ENCODE measurements at regions not wholly inside any gene's neighbourhood (a gene's known extent, or its start where the extent isn't known, plus 50 kb on each side); places are given as distances from the start of the nearest gene placed in this dataset.

DNA sequence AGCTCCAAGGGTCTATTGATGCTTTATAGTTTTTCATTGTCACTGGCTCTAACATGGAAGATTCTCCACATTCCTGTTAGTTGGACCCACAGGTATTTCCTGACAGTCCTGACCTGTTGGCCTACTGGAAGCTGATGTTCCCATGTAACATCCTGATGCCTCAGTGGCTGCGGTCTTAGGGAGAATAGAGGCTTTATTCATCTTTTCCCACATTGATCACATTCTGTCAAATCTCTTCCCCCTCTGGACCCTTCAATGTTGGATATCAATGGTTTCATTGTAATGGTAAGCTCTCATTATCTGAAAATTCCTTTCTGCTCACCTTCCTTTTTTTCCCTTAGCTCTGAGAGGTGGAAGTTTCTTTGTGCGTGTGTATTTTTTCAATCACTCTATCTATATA is 280.9 kb upstream of the TBX3 start:
- DNase-seq (ENCODE audit: low read depth in 1 of 2, low spot score in 1 of 2), result no peak
- Histone ChIP-seq H3K27me3 (no peaks in the 10 kb centered on the region), H3K27ac (no peak overlapping the region), H3K4me3 (no peak overlapping the region), H3K9me3 (ENCODE audit: low read depth) (no peaks in the 10 kb centered on the region), H3K36me3 (no peaks in the 10 kb centered on the region), H3K4me1 (ENCODE audit: low read depth) (no peaks in the 10 kb centered on the region)
- TF ChIP-seq, protein P1, sequence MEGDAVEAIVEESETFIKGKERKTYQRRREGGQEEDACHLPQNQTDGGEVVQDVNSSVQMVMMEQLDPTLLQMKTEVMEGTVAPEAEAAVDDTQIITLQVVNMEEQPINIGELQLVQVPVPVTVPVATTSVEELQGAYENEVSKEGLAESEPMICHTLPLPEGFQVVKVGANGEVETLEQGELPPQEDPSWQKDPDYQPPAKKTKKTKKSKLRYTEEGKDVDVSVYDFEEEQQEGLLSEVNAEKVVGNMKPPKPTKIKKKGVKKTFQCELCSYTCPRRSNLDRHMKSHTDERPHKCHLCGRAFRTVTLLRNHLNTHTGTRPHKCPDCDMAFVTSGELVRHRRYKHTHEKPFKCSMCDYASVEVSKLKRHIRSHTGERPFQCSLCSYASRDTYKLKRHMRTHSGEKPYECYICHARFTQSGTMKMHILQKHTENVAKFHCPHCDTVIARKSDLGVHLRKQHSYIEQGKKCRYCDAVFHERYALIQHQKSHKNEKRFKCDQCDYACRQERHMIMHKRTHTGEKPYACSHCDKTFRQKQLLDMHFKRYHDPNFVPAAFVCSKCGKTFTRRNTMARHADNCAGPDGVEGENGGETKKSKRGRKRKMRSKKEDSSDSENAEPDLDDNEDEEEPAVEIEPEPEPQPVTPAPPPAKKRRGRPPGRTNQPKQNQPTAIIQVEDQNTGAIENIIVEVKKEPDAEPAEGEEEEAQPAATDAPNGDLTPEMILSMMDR (IDR thresholded peaks at IDR 0.05; ENCODE audit: low read depth, low read length), result no peak

DNA sequence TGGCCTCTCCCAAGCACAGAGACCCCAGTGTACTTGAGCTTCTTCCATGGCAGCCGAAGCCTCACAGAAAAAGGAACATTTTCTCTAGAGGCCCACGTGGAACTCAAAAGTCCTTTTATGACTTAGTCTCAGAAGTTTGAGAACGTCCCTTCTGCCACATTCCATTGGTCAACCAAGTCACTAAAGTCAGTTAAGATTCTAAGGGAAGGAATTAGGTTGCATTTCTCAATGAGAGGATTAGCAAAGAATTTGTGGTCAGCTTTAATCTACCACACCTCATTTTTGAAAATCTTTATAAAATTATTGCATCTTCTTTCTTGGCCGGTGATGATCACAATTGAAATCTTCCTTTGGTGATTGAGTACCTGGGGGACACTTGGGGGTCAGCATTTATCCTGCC is 279.9 kb upstream of the TBX3 start:
- Histone ChIP-seq H3K9me3 (ENCODE audit: low read depth) (no peaks in the 10 kb centered on the region), H3K27ac (no peak overlapping the region), H3K4me1 (ENCODE audit: low read depth) (no peaks in the 10 kb centered on the region), H3K27me3 (no peaks in the 10 kb centered on the region), H3K4me3 (no peak overlapping the region), H3K36me3 (no peaks in the 10 kb centered on the region)
- DNase-seq (ENCODE audit: low read depth in 1 of 2, low spot score in 1 of 2), result no peak
- TF ChIP-seq, protein P1 (IDR thresholded peaks at IDR 0.05; ENCODE audit: low read depth, low read length), result no peak

GRCh38 chr12:114961491-114961890 is 277.5 kb upstream of the TBX3 start:
- Histone ChIP-seq H3K4me3 (no peak overlapping the region), H3K9me3 (ENCODE audit: low read depth) (no peaks in the 10 kb centered on the region), H3K36me3 (no peaks in the 10 kb centered on the region), H3K27me3 (no peaks in the 10 kb centered on the region), H3K4me1 (ENCODE audit: low read depth) (no peaks in the 10 kb centered on the region), H3K27ac (no peak overlapping the region)
- DNase-seq (ENCODE audit: low read depth in 1 of 2, low spot score in 1 of 2), result no peak
- TF ChIP-seq, protein P1 (IDR thresholded peaks at IDR 0.05; ENCODE audit: low read depth, low read length), result no peak

GRCh38 chr12:114958538-114958937 is 274.6 kb upstream of the TBX3 start:
- Histone ChIP-seq H3K36me3 (no peaks in the 10 kb centered on the region), H3K4me3 (no peak overlapping the region), H3K4me1 (ENCODE audit: low read depth) (peaks cover 9% of the 10 kb centered on the region), H3K27ac (no peak overlapping the region), H3K9me3 (ENCODE audit: low read depth) (no peaks in the 10 kb centered on the region), H3K27me3 (no peaks in the 10 kb centered on the region)
- DNase-seq (ENCODE audit: low read depth in 1 of 2, low spot score in 1 of 2), result no peak
- TF ChIP-seq, protein P1 (IDR thresholded peaks at IDR 0.05; ENCODE audit: low read depth, low read length), result no peak

- Histone ChIP-seq H3K27me3 (no peaks in the 10 kb centered on the region), H3K36me3 (no peaks in the 10 kb centered on the region), H3K9me3 (ENCODE audit: low read depth) (no peaks in the 10 kb centered on the region), H3K4me3 (no peak overlapping the region), H3K27ac (no peak overlapping the region), H3K4me1 (ENCODE audit: low read depth) (peaks cover 13% of the 10 kb centered on the region)
- TF ChIP-seq, protein P1 (IDR thresholded peaks at IDR 0.05; ENCODE audit: low read depth, low read length), result no peak
- no peak for DNase-seq (ENCODE audit: low read depth in 1 of 2, low spot score in 1 of 2)
Observed at GRCh38 chr12:114957225-114957624, 273.2 kb upstream of the TBX3 start.
